ENCODE measurements at regions not wholly inside any gene's neighbourhood (a gene's known extent, or its start where the extent isn't known, plus 50 kb on each side); places are given as distances from the start of the nearest gene placed in this dataset.

- no peak for DNase-seq (ENCODE audit: low spot score)
These were observed 730.7 kb upstream of the ALCAM start for GRCh38 chr3:104635872-104636580.

- DNase-seq (ENCODE audit: low spot score): no peak
These were observed 723.9 kb upstream of the ALCAM start for GRCh38 chr3:104642827-104643226.

DNA sequence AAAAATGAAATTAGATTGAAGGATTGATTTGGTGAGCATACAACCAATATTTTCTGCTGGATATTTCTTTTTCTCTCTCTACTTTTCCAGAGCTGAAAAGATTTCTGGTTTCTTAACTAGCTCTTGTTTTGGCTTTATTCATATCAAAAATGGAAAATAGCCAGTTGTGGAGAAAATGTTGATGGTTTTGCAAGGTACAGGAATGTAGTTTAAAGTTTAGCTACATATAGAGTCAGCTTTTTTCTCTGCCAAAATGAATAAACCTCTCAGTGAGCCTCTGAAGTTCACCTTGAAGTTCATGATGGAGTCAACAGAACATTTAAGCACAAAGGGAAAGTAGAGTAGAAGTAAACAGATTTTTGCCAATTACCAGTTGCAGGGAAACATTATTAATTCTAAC lies 720.5 kb upstream of the ALCAM start:
- DNase-seq (ENCODE audit: low spot score): no peak

DNA sequence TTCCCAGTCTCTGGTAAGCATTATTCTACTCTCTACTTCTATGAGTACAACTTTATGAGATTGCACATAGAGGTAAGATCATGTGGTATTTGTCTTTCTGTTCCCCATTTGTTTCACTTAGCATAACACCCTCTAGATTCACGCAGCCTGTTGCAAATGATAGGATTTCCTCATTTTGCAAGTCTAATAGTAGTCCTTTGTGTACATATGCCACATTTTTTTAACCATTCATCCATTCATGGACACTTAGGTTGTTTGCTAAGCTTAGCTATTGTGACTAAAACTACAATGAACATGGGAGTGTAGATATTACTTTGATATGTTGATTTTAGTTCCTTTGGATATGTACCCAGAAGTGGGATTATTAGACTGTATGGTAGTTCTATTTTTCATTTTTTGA lies 717.9 kb upstream of the ALCAM start:
- no peak for DNase-seq (ENCODE audit: low spot score)

GRCh38 chr3:104669083-104669482 lies 697.6 kb upstream of the ALCAM start:
- DNase-seq (ENCODE audit: low spot score): no peak

DNA sequence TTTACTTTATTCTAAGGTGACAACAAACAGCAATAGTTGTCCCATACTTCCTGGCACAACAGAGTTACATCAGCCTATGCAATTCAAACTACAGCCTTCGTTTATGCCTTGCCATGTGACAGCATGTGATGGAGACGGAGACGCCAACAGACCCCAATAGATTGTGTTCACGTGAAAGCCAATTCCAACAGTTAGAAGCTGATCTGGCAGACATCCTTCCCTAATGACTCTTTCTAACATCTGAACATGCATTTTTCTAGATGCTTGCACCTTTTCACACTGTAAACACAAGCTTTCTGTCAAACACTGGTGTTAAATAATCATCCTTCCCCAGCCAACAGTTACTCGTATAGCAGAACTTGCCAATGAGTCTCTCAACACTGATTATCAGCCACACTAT lies 694.4 kb upstream of the ALCAM start:
- no peak for DNase-seq (ENCODE audit: low spot score)

GRCh38 chr3:104673981-104674380 lies 692.7 kb upstream of the ALCAM start:
- DNase-seq (ENCODE audit: low spot score): no peak

GRCh38 chr3:104676241-104676640 lies 690.5 kb upstream of the ALCAM start:
- no peak for DNase-seq (ENCODE audit: low spot score)

- DNase-seq (ENCODE audit: low spot score): no peak
These were observed 688.8 kb upstream of the ALCAM start for GRCh38 chr3:104677932-104678331.

GRCh38 chr3:104685492-104685891 lies 681.2 kb upstream of the ALCAM start:
- DNase-seq (ENCODE audit: low spot score): no peak

GRCh38 chr3:104687362-104687761 lies 679.3 kb upstream of the ALCAM start:
- DNase-seq (ENCODE audit: low spot score): no peak

DNA sequence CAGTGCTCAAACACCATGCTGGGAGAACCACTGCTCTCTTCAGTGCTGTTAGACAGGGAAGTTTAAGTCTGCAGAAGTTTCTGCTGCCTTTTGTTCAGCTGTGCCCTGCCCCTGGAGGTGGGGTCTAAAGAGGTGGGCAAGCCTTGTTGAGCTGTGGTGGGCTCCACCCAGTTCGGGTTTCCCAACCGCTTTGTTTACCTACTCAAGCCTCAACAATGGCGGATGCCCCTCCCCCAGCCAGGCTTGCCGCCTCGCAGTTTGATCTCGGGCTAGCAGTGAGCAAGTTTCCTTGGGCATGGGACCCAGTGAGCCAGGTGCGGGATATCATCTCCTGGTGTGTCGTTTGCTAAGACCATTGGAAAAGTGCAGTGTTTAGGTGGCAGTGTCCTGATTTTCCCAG lies 670.2 kb upstream of the ALCAM start:
- DNase-seq (ENCODE audit: low spot score): no peak

GRCh38 chr3:104711406-104711805 lies 655.3 kb upstream of the ALCAM start:
- DNase-seq (ENCODE audit: low spot score): no peak

DNA sequence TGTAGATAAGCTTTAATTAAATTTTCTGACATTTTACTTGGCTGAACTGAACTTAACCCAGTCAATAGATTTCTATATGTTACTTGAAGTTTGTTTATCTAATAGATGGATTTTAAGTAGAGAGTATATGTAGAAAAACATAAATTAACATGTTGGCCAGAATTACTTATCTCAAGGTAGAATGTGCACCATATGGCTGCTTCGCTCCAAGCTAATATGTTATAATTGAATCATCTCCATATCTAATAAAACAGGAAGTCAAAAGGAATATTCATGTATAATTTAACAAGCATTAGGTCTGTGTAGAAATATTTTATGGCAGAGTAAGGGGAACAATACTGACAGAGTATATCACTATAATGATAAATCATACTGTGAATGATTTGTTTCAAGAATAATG lies 650.7 kb upstream of the ALCAM start:
- DNase-seq (ENCODE audit: low spot score): no peak

- DNase-seq (ENCODE audit: low spot score): no peak
These were observed 648.9 kb upstream of the ALCAM start for GRCh38 chr3:104717828-104718196.

- DNase-seq (ENCODE audit: low spot score): no peak
These were observed 643.7 kb upstream of the ALCAM start for GRCh38 chr3:104723000-104723399.

GRCh38 chr3:104731074-104731473 lies 635.6 kb upstream of the ALCAM start:
- no peak for DNase-seq (ENCODE audit: low spot score)

- no peak for DNase-seq (ENCODE audit: low spot score)
These were observed 632.1 kb upstream of the ALCAM start for GRCh38 chr3:104734627-104735026.

GRCh38 chr3:104735691-104736090 lies 631.0 kb upstream of the ALCAM start:
- DNase-seq (ENCODE audit: low spot score): no peak

GRCh38 chr3:104738271-104738670 lies 628.4 kb upstream of the ALCAM start:
- DNase-seq (ENCODE audit: low spot score): no peak

- DNase-seq (ENCODE audit: low spot score): no peak
These were observed 625.8 kb upstream of the ALCAM start for GRCh38 chr3:104740874-104741379.

GRCh38 chr3:104742044-104742443 lies 624.7 kb upstream of the ALCAM start:
- no peak for DNase-seq (ENCODE audit: low spot score)

- DNase-seq (ENCODE audit: low spot score): no peak
These were observed 621.4 kb upstream of the ALCAM start for GRCh38 chr3:104745313-104745712.

- DNase-seq (ENCODE audit: low spot score): no peak
These were observed 620.7 kb upstream of the ALCAM start for GRCh38 chr3:104746056-104746455.

Data from ecto neural progenitor cell (in vitro differentiated cells).